ENCODE measurements at regions not wholly inside any gene's neighbourhood (a gene's known extent, or its start where the extent isn't known, plus 50 kb on each side); places are given as distances from the start of the nearest gene placed in this dataset.

- TF ChIP-seq POLR2A (IDR thresholded peaks at IDR 0.05) = no peak
- TF ChIP-seq CTCF (IDR thresholded peaks at IDR 0.05) = no peak
These were observed 414.6 kb upstream of the POM121L12 start for GRCh38 chr7:52620849-52621248.

All from right lobe of liver (tissue), 4 donors.